Esophagus squamous epithelium (tissue), 5 donors: ENCODE measurements at regions not wholly inside any gene's neighbourhood (a gene's known extent, or its start where the extent isn't known, plus 50 kb on each side); places are given as distances from the start of the nearest gene placed in this dataset.

ENCODE experiments used
- DNase-seq: peaks from one replicate; lab custom pipeline; 2025; lab: John Stamatoyannopoulos, UW
- H3K27ac ChIP-seq, 4 donors: fragments of 200-600 bp; sonication (generic); one replicate each; pipeline ENCODE4 v1.5.1; 2016 to 2019; ENCODE audit warnings: mild to moderate bottlenecking in 1 of 4
- H3K27me3 ChIP-seq, 4 donors: fragments of 200-600 bp; sonication (generic); 1 replicate in 3 of 4; 2 replicates in 1 of 4; pipeline versions ENCODE4 v1.5.1 to v1.6.0; 2017 to 2021; ENCODE audit warnings: antibody characterized with exemption in 1 of 4
- H3K36me3 ChIP-seq, 3 donors: fragments of 200-600 bp; sonication (generic); one replicate each; pipeline ENCODE4 v1.5.1; 2016 to 2019
- H3K4me1 ChIP-seq, 3 donors: fragments of 200-600 bp; sonication (generic); one replicate each; pipeline ENCODE4 v1.5.1; 2017 to 2019
- H3K4me3 ChIP-seq, 4 donors: fragments of 200-600 bp; sonication (generic); 1 replicate in 3 of 4; 2 replicates in 1 of 4; pipeline ENCODE4 v1.5.1; 2016 to 2019; ENCODE audit warnings: mild to moderate bottlenecking in 2 of 4, moderate library complexity in 1 of 4
- H3K9me3 ChIP-seq, 3 donors: fragments of 200-600 bp; sonication (generic); one replicate each; pipeline ENCODE4 v1.5.1; 2016 to 2019
- CTCF ChIP-seq, 6 experiments: fragments of 450-650 bp in 4 of 6; fragments of 200-600 bp in 2 of 6; sonication (generic) in 2 of 6; IDR thresholded peaks; one replicate each; pipeline ENCODE4 v1.5.1; 2016 to 2019; ENCODE audit warnings: antibody characterized with exemption in 6 of 6, mild to moderate bottlenecking in 4 of 6, moderate library complexity in 4 of 6
- POLR2A ChIP-seq, 4 donors: fragments of 450-650 bp; IDR thresholded peaks; one replicate each; pipeline ENCODE4 v1.6.1; 2017; ENCODE audit warnings: antibody characterized with exemption in 4 of 4, mild to moderate bottlenecking in 4 of 4, moderate library complexity in 3 of 4
- WGBS, 2 donors: methylation state at CpG; one replicate each; pipeline ENCODE4 v1.1.5; 2018; 5-methylcytosine and 5-hydroxymethylcytosine counted together
- intact Hi-C: fragments of 100-400 bp; cut with DNase I; formaldehyde crosslinking; loops from one replicate; pipeline ENCODE4 v1.15.0; 2022
- donor health status: DM: yes; HTN: yes; CAD: no.

- DNase-seq = no peak
- H3K9me3 ChIP-seq = no peaks in the 10 kb centered on the region
- H3K4me3 ChIP-seq = no peak overlapping the region
- H3K36me3 ChIP-seq = no peaks in the 10 kb centered on the region
- 83 to 86% methylated on average over 5 of the region's 5 CpGs for WGBS, 2 donors
- intact Hi-C loops = no loop called here
- H3K27me3 ChIP-seq = no peaks in the 10 kb centered on the region
- TF ChIP-seq CTCF (IDR thresholded peaks at IDR 0.05) = no peak
- TF ChIP-seq POLR2A (IDR thresholded peaks at IDR 0.05) = no peak
- no peak overlapping the region for H3K27ac ChIP-seq
- H3K4me1 ChIP-seq = peaks cover 0 to 4% (median 0%) of the 10 kb centered on the region in 3 donors
Observed at GRCh38 chrX:69079268-69079667, 86.0 kb downstream of the PJA1 start.

GRCh38 chrX:69077895-69078455 lies 87.3 kb downstream of the PJA1 start:
- WGBS, 2 donors = 66 to 87% methylated on average over 2 to 4 of the region's 6 CpGs
- DNase-seq = no peak
- no peak overlapping the region for H3K4me3 ChIP-seq

GRCh38 chrX:69076088-69076487 lies 89.2 kb downstream of the PJA1 start:
- no peaks in the 10 kb centered on the region for H3K36me3 ChIP-seq
- H3K4me3 ChIP-seq = no peak overlapping the region
- no peaks in the 10 kb centered on the region for H3K4me1 ChIP-seq
- no peaks in the 10 kb centered on the region for H3K9me3 ChIP-seq
- H3K27me3 ChIP-seq = no peaks in the 10 kb centered on the region
- no peak for TF ChIP-seq POLR2A (IDR thresholded peaks at IDR 0.05)
- no peak for TF ChIP-seq CTCF (IDR thresholded peaks at IDR 0.05)
- DNase-seq = no peak
- intact Hi-C loops = no loop called here
- WGBS, 2 donors = 51% methylated on average over 2 of the region's 2 CpGs; no CpG with 5 or more reads in 1 of the 2 donors
- H3K27ac ChIP-seq = no peak overlapping the region

More at GRCh38 chrX:69077895-69078455, 87.3 kb downstream of the PJA1 start:
- TF ChIP-seq POLR2A (IDR thresholded peaks at IDR 0.05) (no peak), CTCF (IDR thresholded peaks at IDR 0.05) (no peak)
- H3K36me3 ChIP-seq = no peaks in the 10 kb centered on the region
- intact Hi-C loops = no loop called here
- peaks cover 0 to 4% (median 0%) of the 10 kb centered on the region in 3 donors for H3K4me1 ChIP-seq
- no peaks in the 10 kb centered on the region for H3K27me3 ChIP-seq
- H3K9me3 ChIP-seq = no peaks in the 10 kb centered on the region
- H3K27ac ChIP-seq = no peak overlapping the region

GRCh38 chrX:69074726-69075125 lies 90.5 kb downstream of the PJA1 start:
- 90 to 100% methylated on average over 1 to 3 of the region's 3 CpGs for WGBS, 2 donors
- Histone ChIP-seq H3K36me3 (no peaks in the 10 kb centered on the region), H3K27ac (no peak overlapping the region), H3K4me1 (no peaks in the 10 kb centered on the region), H3K9me3 (no peaks in the 10 kb centered on the region), H3K4me3 (no peak overlapping the region), H3K27me3 (no peaks in the 10 kb centered on the region)
- no peak for TF ChIP-seq POLR2A (IDR thresholded peaks at IDR 0.05)
- TF ChIP-seq CTCF (IDR thresholded peaks at IDR 0.05) = no peak
- DNase-seq = no peak
- intact Hi-C loops = no loop called here

GRCh38 chrX:69073721-69074120 lies 91.5 kb downstream of the PJA1 start:
- no peak overlapping the region for H3K27ac ChIP-seq
- H3K4me1 ChIP-seq = no peaks in the 10 kb centered on the region
- no peak overlapping the region for H3K4me3 ChIP-seq
- H3K9me3 ChIP-seq = no peaks in the 10 kb centered on the region
- DNase-seq = no peak
- 57 to 83% methylated on average over 1 to 3 of the region's 3 CpGs for WGBS, 2 donors
- no peaks in the 10 kb centered on the region for H3K36me3 ChIP-seq
- intact Hi-C loops = no loop called here
- no peak for TF ChIP-seq CTCF (IDR thresholded peaks at IDR 0.05)
- TF ChIP-seq POLR2A (IDR thresholded peaks at IDR 0.05) = no peak
- H3K27me3 ChIP-seq = no peaks in the 10 kb centered on the region
